ENCODE measurements at regions not wholly inside any gene's neighbourhood (a gene's known extent, or its start where the extent isn't known, plus 50 kb on each side); places are given as distances from the start of the nearest gene placed in this dataset.
"Not testable (repeated sequence)": the region's sequence is repeated elsewhere in the genome, so short reads cannot be mapped to it uniquely, and the experiment has no call there.

GRCh38 chr2:89756616-89757015, 1065.1 kb downstream of the RPIA start:
- not testable (repeated sequence) for DNase-seq (ENCODE audit: low spot score in 2 of 2); FAIRE-seq

DNA sequence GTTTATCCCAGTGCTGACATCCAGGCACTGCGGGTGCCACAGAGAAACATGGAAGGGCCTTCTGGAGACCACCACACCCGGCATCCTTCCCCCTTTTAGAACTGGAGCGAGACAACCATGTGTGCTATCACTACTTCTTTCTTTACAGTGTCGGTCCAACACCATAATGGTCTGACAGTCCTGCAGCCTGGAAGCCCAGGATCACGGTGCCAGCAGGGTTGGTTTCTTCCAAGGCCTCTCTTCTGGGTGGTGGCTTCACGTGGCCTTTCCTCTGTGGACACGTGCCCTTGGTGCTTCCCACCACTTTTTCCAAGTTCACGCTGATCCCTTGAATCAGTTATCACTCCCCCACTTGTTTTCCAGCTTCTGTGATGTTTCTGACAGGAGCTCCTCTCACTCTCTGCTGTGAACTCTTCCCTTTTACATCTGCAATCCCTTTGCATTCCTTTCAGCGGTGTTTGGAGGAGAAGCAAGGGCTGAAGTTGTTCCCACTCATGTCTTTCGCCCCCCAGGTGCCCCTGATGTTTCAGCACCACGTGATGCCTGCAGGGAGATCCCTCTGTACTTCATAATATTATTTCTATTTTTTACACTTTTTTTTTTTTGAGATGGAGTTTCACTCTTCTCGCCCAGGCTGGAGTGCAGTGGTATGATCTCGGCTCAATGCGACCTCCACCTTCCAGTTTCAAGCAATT, 1067.0 kb downstream of the RPIA start:
- DNase-seq (ENCODE audit: low spot score in 2 of 2); FAIRE-seq: not testable (repeated sequence)

DNA sequence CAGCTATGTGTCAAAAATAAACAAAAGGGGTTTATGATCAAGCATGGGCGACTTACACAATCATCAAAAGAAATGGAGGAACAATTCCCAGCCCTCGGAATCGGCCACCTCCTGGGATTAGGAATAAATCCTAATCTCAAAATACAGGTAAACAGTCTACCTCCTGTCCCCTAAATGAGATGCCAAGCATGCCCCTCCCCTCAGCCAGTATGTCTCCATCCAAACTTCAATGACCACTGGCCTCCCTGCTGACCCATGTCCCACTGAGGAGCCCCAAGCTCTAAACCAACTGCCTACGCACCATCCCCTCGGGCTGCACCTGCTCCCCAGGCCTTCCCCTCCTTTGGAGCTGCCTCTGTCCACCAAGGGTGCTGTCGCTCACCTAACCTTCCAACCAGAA, 1069.3 kb downstream of the RPIA start:
- not testable (repeated sequence) for FAIRE-seq; DNase-seq (ENCODE audit: low spot score in 2 of 2)

- FAIRE-seq; DNase-seq (ENCODE audit: low spot score in 2 of 2): not testable (repeated sequence)
Observed at GRCh38 chr2:89761171-89761570, 1069.7 kb downstream of the RPIA start.

DNA sequence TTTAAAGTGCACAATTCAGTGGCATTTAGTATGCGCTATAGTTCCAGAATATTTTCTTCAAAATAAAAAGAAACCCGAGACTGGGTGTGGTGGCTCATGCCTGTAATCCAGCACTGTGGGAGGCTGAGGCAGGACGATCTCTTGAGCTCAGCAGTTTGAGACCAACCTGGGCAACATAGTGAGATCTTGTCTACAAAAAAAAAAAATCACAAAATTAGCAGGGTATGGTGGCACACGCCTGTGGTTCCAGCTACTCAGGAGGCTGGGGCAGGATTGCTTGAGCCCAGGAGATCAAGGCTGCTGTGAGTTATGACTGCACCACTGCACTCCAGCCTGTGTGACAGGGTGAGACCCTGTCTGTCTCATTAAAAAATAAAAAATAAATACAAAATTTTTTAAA, 1070.4 kb downstream of the RPIA start:
- DNase-seq (ENCODE audit: low spot score in 2 of 2); FAIRE-seq: not testable (repeated sequence)

GRCh38 chr2:89762461-89763253, 1071.2 kb downstream of the RPIA start:
- peak; percentile 0 to 2 for DNase-seq (ENCODE audit: low spot score in 2 of 2)
- FAIRE-seq = not testable (repeated sequence)

DNA sequence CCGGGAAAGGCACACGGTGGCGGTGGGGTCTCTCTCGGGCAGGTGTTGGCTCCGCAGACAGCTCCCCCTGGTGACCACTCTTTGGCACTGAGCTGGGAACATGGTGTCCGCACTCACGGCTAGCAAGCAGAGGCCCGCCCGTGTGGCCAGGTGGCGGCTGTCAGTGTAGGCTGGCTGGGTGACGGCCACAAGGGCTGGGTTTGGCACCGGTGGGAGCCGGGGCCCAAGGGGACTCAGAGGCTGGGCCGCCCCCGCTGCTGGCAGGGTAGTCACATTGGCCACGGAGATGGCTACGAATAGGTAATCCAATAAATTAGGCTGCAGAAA, 1071.7 kb downstream of the RPIA start:
- FAIRE-seq (no peak), DNase-seq (ENCODE audit: low spot score in 2 of 2) (peak in 1 of 2 donors; percentile 0)

- FAIRE-seq (no peak), DNase-seq (ENCODE audit: low spot score in 2 of 2) (peak; percentile 0 to 2)
Observed at GRCh38 chr2:89763581-89764485, 1072.4 kb downstream of the RPIA start.

DNA sequence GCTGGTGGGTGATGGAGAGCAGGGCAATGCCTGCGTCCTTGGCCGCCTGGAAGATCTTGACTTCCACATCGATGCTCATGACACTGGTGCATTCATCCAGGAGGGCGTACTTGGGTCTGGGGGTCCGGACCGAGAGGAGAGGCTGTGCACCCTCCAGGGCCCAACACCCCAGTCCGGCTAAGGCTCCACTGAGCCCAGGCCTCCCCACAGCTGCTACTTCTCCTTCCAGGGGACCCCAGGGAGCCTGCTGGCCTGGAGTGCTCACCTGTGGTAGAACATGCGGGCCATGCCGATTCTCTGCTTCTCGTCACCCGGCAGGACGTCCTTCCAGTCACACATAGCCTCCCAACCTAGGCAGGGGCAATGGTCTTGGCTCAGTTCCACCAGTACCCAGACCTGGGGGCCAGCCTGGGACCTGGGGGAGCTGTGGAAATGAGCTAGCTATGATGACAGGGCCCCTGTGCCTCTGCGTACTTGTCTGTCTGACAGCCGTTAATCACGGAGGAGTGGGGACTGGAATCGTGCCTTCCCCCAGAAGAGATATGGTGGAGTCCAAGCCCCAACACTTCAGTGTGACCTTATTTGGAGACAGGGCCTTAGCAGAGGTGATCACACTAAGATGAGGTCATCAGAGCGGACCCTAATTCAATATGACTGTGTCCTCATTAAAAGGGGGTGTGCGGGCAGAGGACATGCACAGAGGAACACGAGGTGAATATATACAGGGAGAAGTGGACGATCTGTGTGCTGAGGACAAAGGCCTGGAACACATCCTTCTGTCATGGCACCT, 1073.3 kb downstream of the RPIA start:
- peak; percentile 0 to 4 for DNase-seq (ENCODE audit: low spot score in 2 of 2)
- not testable (repeated sequence) for FAIRE-seq

- DNase-seq (ENCODE audit: low spot score in 2 of 2) = peak in 1 of 2 donors; percentile 1
- not testable (repeated sequence) for FAIRE-seq
Observed at GRCh38 chr2:89765361-89765718, 1073.9 kb downstream of the RPIA start.

- peak; percentile 0 to 1 for DNase-seq (ENCODE audit: low spot score in 2 of 2)
- not testable (repeated sequence) for FAIRE-seq
Observed at GRCh38 chr2:89766141-89766990, 1074.9 kb downstream of the RPIA start.

- DNase-seq (ENCODE audit: low spot score in 2 of 2) = peak in 1 of 2 donors; percentile 2
- FAIRE-seq = not testable (repeated sequence)
Observed at GRCh38 chr2:89767058-89767457, 1075.6 kb downstream of the RPIA start.

GRCh38 chr2:89767572-89768435, 1076.3 kb downstream of the RPIA start:
- FAIRE-seq = no peak

DNA sequence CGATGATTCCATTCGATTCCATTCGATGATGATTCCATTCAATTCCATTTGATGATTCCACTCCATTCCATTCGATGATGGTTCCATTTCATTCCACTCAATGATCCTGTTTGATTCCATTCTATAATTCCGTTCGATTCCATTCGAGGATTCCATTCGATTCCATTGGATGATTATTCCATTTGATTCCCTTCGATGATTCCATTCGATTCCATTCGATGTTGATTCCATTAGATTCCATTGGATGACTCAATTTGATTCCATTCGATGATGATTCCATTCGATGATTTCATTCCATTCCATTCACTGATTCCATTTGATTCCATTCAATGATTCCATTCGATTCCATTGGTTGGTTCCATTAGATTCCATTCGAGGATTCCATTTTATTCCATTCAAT, 1084.4 kb downstream of the RPIA start:
- DNase-seq (ENCODE audit: low spot score in 2 of 2) (no peak), FAIRE-seq (no peak)

More at GRCh38 chr2:89767572-89768435, 1076.3 kb downstream of the RPIA start:
- DNase-seq (ENCODE audit: low spot score in 2 of 2) = peak; percentile 0

- no peak for FAIRE-seq
- no peak for DNase-seq (ENCODE audit: low spot score in 2 of 2)
Observed at GRCh38 chr2:89780318-89780717, 1088.8 kb downstream of the RPIA start.

- FAIRE-seq = no peak
- no peak for DNase-seq (ENCODE audit: low spot score in 2 of 2)
Observed at GRCh38 chr2:89781962-89782361, 1090.5 kb downstream of the RPIA start.

DNA sequence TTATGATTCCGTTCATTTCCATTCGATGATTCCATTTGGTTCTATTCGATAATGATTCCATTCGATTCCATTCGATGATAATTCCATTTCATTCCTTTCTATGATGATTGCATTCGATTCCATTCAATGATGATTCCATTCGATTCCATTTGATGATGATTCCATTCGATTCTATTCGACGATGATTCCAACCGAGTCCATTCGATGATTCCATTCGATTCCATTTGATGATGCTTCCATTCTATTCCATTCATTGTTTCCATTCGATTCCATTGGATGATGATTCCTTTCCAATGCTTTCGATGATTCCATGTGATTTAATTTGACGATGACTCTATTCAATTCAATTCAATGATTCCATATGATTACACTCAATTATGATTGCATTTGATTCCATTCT, 1093.5 kb downstream of the RPIA start:
- no peak for DNase-seq (ENCODE audit: low spot score in 2 of 2)
- FAIRE-seq = no peak

- not testable (repeated sequence) for DNase-seq (ENCODE audit: low spot score in 2 of 2); FAIRE-seq
Observed at GRCh38 chr2:89785528-89785927, 1094.1 kb downstream of the RPIA start.
